ENCODE measurements at regions not wholly inside any gene's neighbourhood (a gene's known extent, or its start where the extent isn't known, plus 50 kb on each side); places are given as distances from the start of the nearest gene placed in this dataset.

- DNase-seq, result no peak
Measured at GRCh38 chr6:4585682-4586468, 190.3 kb upstream of the CDYL start.

- no peak for DNase-seq
Measured at GRCh38 chr6:4584801-4585200, 191.4 kb upstream of the CDYL start.

DNA sequence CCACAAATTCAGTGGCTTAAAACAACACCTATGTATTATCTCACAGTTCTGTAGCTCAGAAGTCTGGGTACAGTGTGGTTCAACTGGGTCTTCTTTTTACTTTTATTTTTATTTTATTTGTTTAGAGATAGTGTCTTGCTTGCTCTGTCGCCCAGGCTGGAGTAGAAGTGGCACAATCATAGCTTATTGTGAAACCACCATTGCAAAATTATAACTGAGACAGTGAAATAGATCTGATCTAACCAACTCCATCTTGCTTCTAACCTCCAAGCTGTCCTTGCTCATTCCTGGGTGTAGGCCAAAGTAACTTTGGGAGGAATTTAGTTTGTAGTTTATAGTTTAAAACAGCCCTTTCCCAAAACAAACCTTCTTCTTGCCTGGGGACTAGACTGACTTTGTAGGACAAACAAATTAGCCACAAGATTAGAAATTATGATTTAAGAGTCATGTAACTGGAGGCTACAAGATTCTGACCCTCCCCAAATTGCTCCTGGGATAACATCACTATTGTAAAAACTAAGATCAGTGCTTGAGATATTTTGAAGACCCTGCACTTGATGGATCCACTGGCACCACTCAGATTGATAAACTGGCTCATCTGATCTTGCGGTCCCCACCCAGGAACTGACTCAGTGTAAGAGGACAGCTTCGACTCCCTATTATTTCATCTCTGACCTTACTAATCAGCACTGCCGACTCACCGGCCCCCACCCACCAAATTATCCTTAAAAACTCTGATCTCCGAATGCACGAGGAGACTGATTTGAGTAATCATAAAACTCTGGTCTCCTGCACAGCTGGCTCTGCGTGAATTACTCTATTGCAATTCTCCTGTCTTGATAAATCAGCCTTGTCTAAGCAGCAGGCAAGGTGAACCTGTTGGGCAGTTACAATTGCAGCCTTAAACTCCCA is 193.4 kb upstream of the CDYL start:
- DNase-seq, result peak; percentile 54

GRCh38 chr6:4581468-4582385 is 194.5 kb upstream of the CDYL start:
- DNase-seq, result no peak

DNA sequence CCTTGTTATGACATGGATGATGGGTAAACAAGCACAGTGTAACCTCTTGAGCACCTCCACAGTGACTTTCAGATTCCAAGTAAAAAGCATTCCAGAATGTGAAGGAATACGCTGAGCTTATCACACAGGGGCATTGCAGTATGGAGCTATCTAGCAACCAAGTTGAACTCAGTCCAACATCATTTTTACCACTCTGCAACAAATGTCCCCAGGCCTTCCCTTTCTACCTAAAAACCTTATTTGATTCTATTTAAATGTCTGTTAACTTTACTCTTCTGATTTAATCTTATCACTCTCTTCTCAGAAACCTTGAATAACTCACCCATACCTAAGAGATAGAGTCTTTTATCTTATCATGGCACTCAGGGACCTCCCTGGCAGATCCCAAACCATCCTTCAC is 195.8 kb upstream of the CDYL start:
- DNase-seq, result no peak

- no peak for DNase-seq
Measured at GRCh38 chr6:4577406-4577805, 198.8 kb upstream of the CDYL start.

GRCh38 chr6:4575714-4576113 is 200.5 kb upstream of the CDYL start:
- no peak for DNase-seq

- DNase-seq, result no peak
Measured at GRCh38 chr6:4574007-4574406, 202.2 kb upstream of the CDYL start.

GRCh38 chr6:4571011-4571410 is 205.2 kb upstream of the CDYL start:
- no peak for DNase-seq

GRCh38 chr6:4568138-4568537 is 208.1 kb upstream of the CDYL start:
- no peak for DNase-seq

GRCh38 chr6:4567141-4567540 is 209.1 kb upstream of the CDYL start:
- DNase-seq, result no peak

- DNase-seq, result no peak
Measured at GRCh38 chr6:4565301-4566250, 210.6 kb upstream of the CDYL start.

DNA sequence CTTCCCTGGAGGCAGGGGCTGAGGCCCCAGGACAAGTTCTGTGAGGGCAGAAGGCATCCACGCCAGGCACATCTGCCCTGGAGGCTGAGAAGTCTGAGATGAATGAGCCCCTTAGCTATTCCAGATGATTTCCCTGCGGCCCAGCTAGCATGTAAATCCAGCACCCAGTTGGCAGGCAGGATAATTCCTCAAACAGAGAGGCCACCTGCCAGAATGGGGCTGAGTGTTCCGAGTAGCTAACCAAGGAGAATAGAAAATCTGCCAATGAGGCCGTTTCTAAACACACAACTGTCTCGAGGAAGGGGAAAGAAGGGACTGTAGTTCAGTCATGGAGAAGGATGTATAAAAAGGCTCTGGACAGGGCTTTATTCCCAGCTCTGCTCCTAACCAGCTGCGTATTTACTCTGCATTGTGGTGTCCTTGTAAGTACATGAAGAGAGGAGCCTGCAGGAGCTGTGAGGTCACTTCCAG is 211.4 kb upstream of the CDYL start:
- no peak for DNase-seq

- DNase-seq, result no peak
Measured at GRCh38 chr6:4563877-4564276, 212.3 kb upstream of the CDYL start.

DNA sequence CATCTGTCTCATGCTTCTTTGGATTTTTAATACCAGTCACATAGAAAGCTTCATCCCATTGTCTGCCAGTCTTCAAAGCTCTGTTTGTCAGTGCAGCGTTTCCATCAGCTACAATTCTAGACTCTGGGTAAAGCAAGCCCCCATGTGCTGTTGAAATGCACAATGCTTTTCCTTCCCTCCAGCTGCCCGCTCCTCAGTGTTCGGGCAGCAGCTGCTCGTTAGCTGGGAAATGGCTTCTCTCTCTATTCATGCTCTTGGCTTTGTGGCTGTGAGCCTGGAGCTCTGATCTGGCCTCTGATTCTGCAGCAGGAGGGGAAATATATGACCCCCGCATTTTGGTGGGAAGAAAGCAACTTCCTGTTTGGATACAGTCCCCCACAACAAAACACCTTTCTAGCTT is 213.0 kb upstream of the CDYL start:
- no peak for DNase-seq

GRCh38 chr6:4561773-4562400 is 214.3 kb upstream of the CDYL start:
- DNase-seq, result no peak

DNA sequence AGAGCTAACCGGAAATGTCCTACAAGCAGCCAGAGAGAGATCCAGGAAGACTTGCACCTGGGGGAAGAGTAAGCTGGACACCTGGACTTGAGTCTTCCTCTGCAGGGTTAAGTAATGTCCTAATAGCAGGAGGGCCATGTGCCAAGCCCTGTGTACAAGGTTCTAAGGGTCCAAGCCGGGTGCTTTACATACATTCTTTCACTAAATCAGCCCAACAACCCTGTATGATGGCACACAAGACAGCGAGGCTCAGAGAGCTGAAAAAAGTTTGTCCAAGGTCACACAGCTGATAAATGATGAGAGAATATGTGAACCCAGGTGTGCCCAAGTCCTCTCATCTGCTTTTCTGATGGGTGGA is 215.1 kb upstream of the CDYL start:
- DNase-seq, result no peak

DNA sequence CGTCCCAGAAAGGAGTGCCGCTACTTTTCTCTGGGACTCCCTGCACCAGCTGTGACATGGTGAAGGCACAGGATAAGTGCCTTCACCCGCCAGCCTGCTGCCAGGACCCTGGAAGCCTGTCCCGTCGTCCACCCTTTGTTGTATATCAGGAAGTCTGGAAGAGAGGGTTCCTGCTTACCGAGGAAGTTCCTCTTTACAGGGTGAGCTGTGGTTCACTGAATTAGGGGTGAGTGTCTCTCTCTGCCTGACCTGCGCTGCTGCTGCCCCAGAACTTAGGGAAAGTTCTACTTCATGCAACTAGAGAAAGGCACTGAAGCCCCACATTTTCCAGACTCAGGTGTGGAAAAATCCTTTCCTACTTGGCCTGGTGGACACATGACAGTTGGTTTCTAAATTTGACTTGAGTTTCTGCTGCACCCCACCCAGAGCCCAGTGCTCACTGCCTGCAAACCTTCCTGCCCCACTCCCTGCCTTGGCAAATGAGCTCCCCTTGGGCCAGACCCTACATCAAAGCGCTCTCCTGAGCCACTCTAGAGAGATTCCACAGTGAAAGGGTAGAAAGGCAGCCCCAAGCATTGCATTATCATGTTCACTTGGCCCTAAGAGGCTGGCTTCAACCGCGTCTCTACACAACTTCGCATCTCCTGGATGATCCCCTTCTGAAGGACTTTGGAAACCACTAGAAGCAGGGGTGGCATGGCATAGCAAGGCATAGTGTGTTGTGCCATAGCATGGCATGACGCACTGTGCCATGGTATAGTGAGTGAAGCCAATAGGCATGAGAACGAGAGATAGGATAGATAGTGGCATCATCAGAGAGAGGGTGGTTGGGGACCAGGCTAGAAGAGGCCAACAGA is 215.8 kb upstream of the CDYL start:
- peak; percentile 23 for DNase-seq

- no peak for DNase-seq
Measured at GRCh38 chr6:4559281-4559875, 216.8 kb upstream of the CDYL start.

GRCh38 chr6:4554645-4555044 is 221.6 kb upstream of the CDYL start:
- DNase-seq, result no peak
